Breast epithelium (tissue), 4 donors: ENCODE measurements at regions not wholly inside any gene's neighbourhood (a gene's known extent, or its start where the extent isn't known, plus 50 kb on each side); places are given as distances from the start of the nearest gene placed in this dataset.

Experiments
- DNase-seq, 2 donors: peaks; one replicate each; pipeline ENCODE4 v3.0.0-alpha.2; 2019; ENCODE audit warnings: low spot score in 2 of 2
- H3K27ac ChIP-seq, 2 donors: fragments of 200-600 bp; sonication (generic) in 1 of 2; one replicate each; pipeline ENCODE4 v1.5.1; 2016 to 2019; ENCODE audit warnings: mild to moderate bottlenecking in 1 of 2
- H3K27me3 ChIP-seq, 2 donors: fragments of 200-600 bp; sonication (generic) in 1 of 2; one replicate each; pipeline versions ENCODE4 v1.5.1 to v1.6.0; 2017 to 2019; ENCODE audit warnings: control low read depth in 1 of 2, mild to moderate bottlenecking in 1 of 2
- H3K36me3 ChIP-seq: fragments of 200-600 bp; one replicate; pipeline ENCODE4 v1.5.1; 2019
- H3K4me1 ChIP-seq, 2 donors: fragments of 200-600 bp; sonication (generic); one replicate each; pipeline ENCODE4 v1.5.1; 2016 to 2019; ENCODE audit warnings: control low read depth in 1 of 2
- H3K4me3 ChIP-seq, 3 donors: fragments of 200-600 bp; sonication (generic); 1 replicate in 2 of 3; 2 replicates in 1 of 3; pipeline ENCODE4 v1.5.1; 2016 to 2019; ENCODE audit warnings: mild to moderate bottlenecking in 3 of 3, moderate library complexity in 2 of 3
- H3K9me3 ChIP-seq, 2 donors: fragments of 200-600 bp; sonication (generic) in 1 of 2; one replicate each; pipeline ENCODE4 v1.5.1; 2016 to 2019; ENCODE audit warnings: control low read depth in 1 of 2
- POLR2A ChIP-seq: fragments of 450-650 bp; IDR thresholded peaks from one replicate; pipeline ENCODE4 v1.6.1; 2016; ENCODE audit warnings: antibody characterized with exemption, mild to moderate bottlenecking, moderate library complexity
- POLR2AphosphoS5 ChIP-seq, 3 donors: sonication (generic); formaldehyde crosslinking; IDR thresholded peaks; one replicate each; pipeline ENCODE4 v1.6.1; 2017; ENCODE audit warnings: antibody characterized with exemption in 3 of 3
- intact Hi-C: fragments of 100-400 bp; cut with DNase I; formaldehyde crosslinking; loops from one replicate; pipeline ENCODE4 v1.15.1; 2023; ENCODE audit warnings: low total_unique reads
- TF ChIP-seq, protein P1 (sequence below), 3 donors: fragments of 450-650 bp; IDR thresholded peaks; one replicate each; pipeline ENCODE4 v1.5.1; 2016 to 2017; ENCODE audit warnings: antibody characterized with exemption in 3 of 3, mild to moderate bottlenecking in 3 of 3, moderate library complexity in 3 of 3

DNA sequence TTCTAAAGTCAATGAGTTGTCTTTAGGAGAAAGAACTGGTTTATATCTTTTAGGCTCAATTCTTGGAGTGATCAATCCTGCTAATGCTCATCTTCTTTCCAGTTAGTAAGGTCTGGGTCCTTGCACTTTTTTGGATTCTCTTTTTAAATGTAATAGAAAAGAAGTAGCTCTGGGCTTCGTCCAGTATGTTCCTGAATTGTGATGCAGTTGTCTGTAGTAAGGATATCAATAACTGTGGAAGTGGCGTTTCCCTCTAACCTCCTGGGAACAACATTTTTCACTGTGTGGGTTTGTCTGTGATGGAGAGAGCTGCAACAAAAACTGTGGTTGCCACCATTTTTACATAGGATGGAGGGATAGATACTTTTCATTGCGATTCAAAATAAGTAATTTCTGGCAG lies 367.2 kb downstream of the USP25 start:
- intact Hi-C loops, result no loop called here
- TF ChIP-seq POLR2AphosphoS5 (IDR thresholded peaks at IDR 0.05) (no peak), POLR2A (no peak)
- TF ChIP-seq, protein P1, sequence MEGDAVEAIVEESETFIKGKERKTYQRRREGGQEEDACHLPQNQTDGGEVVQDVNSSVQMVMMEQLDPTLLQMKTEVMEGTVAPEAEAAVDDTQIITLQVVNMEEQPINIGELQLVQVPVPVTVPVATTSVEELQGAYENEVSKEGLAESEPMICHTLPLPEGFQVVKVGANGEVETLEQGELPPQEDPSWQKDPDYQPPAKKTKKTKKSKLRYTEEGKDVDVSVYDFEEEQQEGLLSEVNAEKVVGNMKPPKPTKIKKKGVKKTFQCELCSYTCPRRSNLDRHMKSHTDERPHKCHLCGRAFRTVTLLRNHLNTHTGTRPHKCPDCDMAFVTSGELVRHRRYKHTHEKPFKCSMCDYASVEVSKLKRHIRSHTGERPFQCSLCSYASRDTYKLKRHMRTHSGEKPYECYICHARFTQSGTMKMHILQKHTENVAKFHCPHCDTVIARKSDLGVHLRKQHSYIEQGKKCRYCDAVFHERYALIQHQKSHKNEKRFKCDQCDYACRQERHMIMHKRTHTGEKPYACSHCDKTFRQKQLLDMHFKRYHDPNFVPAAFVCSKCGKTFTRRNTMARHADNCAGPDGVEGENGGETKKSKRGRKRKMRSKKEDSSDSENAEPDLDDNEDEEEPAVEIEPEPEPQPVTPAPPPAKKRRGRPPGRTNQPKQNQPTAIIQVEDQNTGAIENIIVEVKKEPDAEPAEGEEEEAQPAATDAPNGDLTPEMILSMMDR (IDR thresholded peaks at IDR 0.05), result no peak
- no peak overlapping the region for H3K4me3 ChIP-seq

DNA sequence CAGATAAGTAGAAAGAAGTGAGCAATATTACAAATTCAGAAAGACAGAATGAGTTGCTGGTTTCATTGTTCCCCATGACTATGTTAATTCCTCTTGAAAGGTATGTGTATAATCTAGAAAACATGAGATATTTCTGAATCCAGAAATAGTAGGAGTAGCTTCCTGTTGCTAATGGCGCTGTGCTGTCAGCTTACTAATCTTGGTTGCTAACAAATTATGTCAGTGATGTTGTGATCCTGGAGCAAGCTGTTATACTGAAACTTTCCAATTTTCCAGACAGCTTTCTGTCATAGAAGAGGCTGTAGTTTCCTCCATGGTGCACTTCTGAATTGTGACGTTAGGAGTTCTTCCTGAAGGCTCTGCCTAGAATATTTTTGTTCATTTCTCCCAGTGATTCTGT lies 372.3 kb downstream of the USP25 start:
- no peak for DNase-seq
- Histone ChIP-seq H3K36me3 (no peaks in the 10 kb centered on the region), H3K27me3 (no peaks in the 10 kb centered on the region), H3K9me3 (peaks cover 0 to 3% of the 10 kb centered on the region in 2 donors), H3K4me1 (no peaks in the 10 kb centered on the region), H3K4me3 (no peak overlapping the region), H3K27ac (peak overlapping the region in 1 of 2 donors; percentile 19)
- intact Hi-C loops, result no loop called here
- TF ChIP-seq, protein P1 (IDR thresholded peaks at IDR 0.05), result no peak
- TF ChIP-seq POLR2AphosphoS5 (IDR thresholded peaks at IDR 0.05) (no peak), POLR2A (no peak)

More for the DNA sequence above, 367.2 kb downstream of the USP25 start:
- no peak for DNase-seq
- Histone ChIP-seq H3K27me3 (no peaks in the 10 kb centered on the region), H3K27ac (no peak overlapping the region), H3K36me3 (no peaks in the 10 kb centered on the region), H3K9me3 (no peaks in the 10 kb centered on the region), H3K4me1 (no peaks in the 10 kb centered on the region)

DNA sequence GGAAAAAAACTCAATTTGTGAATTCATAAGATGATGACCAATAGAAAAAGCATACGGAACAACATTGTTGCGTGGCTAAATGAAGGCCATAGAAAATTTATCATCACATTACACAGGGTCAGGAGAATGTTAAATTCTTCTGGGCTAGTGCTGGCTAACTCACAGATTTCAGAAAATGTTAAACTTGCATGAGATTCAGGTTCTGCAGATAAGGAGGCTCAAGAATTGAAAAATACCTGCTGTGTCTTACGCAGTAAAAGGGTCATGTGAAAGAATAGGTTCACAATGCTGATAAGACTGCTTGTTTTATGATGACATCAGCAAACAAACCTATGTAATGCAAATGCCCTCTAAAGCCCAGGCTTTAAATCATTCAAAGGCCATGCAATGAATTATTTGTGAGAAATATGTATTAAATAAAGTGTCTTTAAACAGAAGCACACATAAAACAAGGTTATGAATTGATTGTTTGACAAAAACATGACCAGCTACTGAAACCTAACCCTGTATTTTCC lies 378.8 kb downstream of the USP25 start:
- Histone ChIP-seq H3K9me3 (peaks cover 0 to 3% of the 10 kb centered on the region in 2 donors), H3K4me3 (no peak overlapping the region), H3K36me3 (no peaks in the 10 kb centered on the region), H3K4me1 (no peaks in the 10 kb centered on the region), H3K27ac (no peak overlapping the region), H3K27me3 (no peaks in the 10 kb centered on the region)
- DNase-seq, result no peak
- intact Hi-C loops, result no loop called here
- TF ChIP-seq POLR2AphosphoS5 (IDR thresholded peaks at IDR 0.05) (no peak), POLR2A (no peak)
- TF ChIP-seq, protein P1 (IDR thresholded peaks at IDR 0.05), result no peak

DNA sequence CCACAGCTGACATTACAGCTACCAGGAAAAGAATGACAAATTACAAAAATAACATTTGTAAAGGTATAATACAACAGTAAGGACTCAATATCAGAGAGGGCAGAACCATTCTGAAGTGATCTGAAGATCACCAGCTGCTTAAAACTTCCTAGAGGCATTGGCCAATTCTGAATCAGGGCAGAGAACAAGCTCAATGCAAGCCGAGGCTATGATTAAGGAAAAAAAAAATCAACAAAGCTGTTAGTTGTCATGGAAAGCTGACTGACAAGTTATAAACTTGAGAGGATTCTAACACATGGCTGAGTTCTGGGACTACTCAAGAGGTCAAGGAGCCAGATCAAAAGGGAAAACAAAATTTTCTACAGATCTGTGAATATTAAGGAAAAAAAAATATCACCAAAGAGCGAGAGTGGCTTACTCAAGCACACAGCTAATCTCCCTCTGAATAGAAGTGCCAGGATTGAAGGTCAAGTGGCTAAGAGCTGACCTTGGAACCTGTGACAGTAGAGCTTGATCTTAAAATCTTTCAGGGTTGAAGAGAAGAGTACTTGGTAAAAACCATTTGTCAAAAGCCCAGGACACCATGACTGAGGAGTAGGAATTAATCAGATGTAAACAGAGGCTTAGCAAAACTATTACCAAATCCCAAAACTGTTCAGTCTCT lies 383.4 kb downstream of the USP25 start:
- H3K27me3 ChIP-seq, result no peaks in the 10 kb centered on the region
- TF ChIP-seq, protein P1 (IDR thresholded peaks at IDR 0.05), result no peak
- TF ChIP-seq POLR2AphosphoS5 (IDR thresholded peaks at IDR 0.05), result no peak
- TF ChIP-seq POLR2A, result no peak
- no peak for DNase-seq
- intact Hi-C loops, result no loop called here
- peak overlapping the region; percentile 5 to 49 for H3K27ac ChIP-seq
- H3K9me3 ChIP-seq, result no peaks in the 10 kb centered on the region
- H3K4me1 ChIP-seq, result no peaks in the 10 kb centered on the region
- H3K4me3 ChIP-seq, result no peak overlapping the region
- no peaks in the 10 kb centered on the region for H3K36me3 ChIP-seq

DNA sequence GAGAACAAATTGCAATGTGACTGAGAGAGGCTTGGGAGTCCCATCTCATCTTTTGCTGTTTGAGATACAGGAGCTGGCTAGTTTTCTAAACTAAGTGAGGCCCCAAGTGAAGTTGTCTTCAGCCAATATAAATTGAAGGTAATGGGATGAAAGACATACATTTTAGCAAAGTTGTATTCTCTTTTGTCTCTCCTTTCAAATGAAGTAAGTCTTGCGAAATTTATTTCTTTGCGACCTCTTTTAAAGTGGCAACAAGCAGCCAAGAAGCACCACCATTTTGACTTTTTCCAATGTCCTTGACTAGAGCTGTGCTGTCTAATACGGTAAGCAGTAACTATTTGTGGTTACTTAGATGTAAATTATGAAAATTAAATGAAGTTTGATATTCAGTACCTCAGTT lies 385.7 kb downstream of the USP25 start:
- Histone ChIP-seq H3K36me3 (no peaks in the 10 kb centered on the region), H3K27ac (peak overlapping the region in 1 of 2 donors; percentile 13), H3K4me3 (no peak overlapping the region), H3K4me1 (no peaks in the 10 kb centered on the region), H3K27me3 (no peaks in the 10 kb centered on the region), H3K9me3 (no peaks in the 10 kb centered on the region)
- intact Hi-C loops, result no loop called here
- DNase-seq, result no peak
- TF ChIP-seq POLR2A, result no peak
- TF ChIP-seq, protein P1 (IDR thresholded peaks at IDR 0.05), result no peak
- TF ChIP-seq POLR2AphosphoS5 (IDR thresholded peaks at IDR 0.05), result no peak
